HG02678 (cell line): ENCODE measurements at regions not wholly inside any gene's neighbourhood (a gene's known extent, or its start where the extent isn't known, plus 50 kb on each side); places are given as distances from the start of the nearest gene placed in this dataset.

Experiments
- ATAC-seq: cut with Tn5 transposase; IDR thresholded peaks from one replicate; pipeline ENCODE4 v1.9.1; 2021; ENCODE audit warnings: mild to moderate bottlenecking, moderate library complexity; ENCODE audit not compliant: unreplicated experiment

DNA sequence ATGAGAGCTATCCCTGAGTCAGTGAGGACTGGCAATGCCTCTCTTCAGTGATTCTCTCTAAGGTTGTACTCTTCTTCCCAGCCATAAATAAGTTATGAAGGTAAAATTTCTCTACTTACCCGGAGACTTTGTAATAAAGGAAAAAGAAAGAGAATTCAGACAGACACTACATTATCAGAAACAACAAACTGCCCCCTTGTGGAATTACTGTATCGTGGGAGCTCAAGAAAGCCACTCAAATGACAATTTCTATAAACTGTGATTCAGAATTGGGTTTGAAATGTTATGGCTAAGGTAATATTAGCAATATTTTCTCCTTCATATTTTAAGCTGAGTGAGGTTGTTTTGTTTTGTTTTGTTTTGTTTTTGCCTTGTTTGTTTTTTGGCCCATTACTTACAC is 155.8 kb upstream of the TANK start:
- ATAC-seq, result no peak

DNA sequence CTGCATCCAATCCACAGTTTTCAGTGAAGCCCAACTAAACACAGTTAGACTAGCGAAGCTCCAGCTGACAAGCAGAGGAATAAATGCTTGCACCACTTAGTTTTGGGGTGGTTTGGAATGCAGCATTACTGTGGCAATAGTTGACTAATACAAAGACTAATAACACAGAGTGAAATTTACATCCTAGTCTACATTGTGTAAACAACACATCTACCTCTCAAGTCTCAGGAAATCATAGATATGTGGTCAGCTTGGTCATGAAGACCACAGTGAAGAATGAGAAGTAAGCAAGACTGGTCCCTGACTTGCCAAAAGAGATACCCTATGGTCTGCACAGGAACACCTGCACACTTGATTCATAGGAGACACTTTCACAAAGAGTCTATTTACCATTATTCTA is 155.1 kb upstream of the TANK start:
- ATAC-seq, result no peak

GRCh38 chr2:161008311-161008710 is 151.9 kb upstream of the TANK start:
- ATAC-seq, result no peak

- ATAC-seq, result no peak
Observed at GRCh38 chr2:161010503-161011015, 149.7 kb upstream of the TANK start.

DNA sequence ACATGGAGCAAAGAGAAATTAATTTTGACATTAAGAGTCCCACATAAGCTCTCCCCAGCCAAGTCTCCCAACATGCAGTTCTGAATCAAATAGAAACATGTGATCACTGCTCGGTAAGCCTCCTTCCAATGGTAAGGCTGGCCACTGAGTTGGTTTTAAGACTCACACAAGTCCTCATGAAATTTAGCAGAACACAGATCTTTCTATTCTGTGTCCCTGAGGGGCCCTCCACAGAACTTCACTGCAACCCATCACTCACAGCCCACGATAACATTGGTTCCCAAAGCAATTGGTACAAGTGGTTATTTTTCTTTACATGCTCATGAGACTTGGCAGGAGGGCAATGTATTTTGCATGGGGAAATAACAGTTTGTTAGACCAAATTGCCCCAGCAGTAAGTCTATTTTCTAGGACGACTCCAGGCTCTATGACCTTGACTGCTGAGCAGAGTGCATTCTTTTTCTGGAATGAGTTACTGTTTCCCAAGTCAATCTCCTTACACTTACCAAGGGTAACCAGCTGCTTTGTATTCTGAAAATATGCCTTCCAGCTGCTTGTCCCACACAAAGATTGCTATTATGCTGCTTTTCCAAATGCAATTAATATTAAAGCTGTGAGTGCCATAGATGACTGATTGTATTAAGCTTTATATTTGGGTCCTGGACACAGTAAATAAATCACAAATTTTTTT is 142.3 kb upstream of the TANK start:
- ATAC-seq, result no peak

DNA sequence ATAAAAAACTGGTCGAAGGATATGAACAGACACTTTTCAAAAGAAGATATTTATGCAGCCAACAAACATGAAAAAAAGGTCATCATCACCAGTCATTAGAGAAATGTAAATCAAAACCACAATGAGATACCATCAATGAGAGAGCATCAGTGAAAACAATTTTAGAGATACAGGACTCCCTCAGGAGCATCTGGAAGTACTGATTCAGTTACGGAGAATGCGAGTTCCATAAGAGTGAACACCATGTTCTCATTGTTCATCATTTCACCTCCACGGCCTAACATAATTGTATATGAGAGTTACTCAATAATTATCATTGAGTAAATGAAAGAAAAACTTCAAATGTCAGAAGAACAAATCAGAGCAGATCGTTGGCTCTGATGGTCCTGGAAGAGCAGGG is 140.9 kb upstream of the TANK start:
- no peak for ATAC-seq

DNA sequence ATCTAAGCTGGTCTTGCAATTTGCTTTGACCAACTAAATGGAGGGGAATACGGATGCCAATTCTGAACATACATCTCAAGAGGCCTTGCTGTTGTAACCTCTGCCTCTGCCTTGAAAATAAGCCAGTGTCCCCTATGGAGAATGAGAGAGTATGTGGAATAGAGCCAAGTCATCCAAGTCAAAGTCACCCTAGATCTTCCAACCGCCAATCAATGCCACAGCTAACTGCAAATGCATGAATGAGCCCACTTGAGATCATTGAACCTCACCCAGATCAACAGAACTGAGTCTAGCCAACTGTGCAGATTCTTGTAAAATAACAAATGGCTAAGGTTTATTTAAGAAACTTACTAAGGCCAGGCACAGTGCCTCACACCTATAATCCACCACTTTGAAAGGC is 139.8 kb upstream of the TANK start:
- ATAC-seq, result no peak

- ATAC-seq, result no peak
Observed at GRCh38 chr2:161028581-161028980, 131.6 kb upstream of the TANK start.

DNA sequence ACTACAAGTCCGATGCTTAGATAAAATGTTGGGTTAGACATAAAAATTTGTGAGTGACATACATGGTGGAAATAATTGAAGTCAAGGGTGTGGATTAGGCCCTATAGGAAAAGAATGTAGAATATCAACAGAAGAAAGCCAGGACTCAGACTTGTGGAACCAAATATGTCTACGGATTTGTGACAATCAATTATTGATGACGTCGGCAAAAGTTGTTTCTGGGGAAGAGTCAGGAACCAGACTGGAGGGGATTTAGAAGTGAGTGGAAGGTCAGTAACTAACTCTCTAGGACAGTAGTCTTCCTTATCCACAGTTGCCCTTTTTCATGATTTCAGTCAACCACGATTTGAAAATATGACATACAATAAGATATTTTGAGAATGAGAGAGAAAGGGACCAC is 130.9 kb upstream of the TANK start:
- ATAC-seq, result no peak

- no peak for ATAC-seq
Observed at GRCh38 chr2:161030260-161031063, 129.8 kb upstream of the TANK start.

DNA sequence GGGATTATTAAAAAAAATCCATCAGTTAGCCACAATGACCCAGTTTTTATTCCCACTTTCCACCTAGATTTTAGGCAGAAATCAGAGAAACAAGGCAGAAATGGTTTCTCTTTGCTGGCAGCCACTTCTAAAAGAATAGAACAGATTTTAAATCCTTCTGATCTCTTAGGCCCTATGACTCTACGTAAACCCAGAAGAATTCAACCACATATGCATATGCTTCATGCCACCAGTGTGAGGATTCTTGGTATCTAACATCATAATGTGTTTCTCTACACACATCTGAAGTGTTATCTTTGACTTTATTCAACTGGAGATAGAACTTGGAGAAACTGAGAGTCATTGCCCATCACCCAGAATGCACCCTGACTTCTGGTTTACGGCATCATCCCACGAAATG is 128.7 kb upstream of the TANK start:
- no peak for ATAC-seq

DNA sequence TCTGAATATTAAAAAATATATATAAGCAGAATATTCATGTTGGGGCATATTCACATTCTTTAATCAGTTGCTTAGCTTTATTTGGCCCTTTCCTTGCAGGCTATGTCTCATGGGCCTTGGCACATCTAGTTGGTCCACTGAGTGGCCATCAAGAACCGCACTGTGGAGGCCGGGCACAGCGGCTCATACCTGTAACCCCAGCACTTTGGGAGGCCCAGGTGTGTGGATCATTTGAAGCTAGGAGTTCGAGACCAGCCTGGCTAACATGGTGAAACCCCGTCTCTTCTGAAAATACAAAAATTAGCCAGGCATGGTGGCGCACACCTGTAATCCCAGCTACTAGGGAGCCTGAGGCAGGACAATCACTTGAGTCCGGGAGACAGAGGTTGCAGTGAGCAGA is 127.6 kb upstream of the TANK start:
- ATAC-seq, result no peak

GRCh38 chr2:161033059-161033660 is 127.1 kb upstream of the TANK start:
- ATAC-seq, result no peak

DNA sequence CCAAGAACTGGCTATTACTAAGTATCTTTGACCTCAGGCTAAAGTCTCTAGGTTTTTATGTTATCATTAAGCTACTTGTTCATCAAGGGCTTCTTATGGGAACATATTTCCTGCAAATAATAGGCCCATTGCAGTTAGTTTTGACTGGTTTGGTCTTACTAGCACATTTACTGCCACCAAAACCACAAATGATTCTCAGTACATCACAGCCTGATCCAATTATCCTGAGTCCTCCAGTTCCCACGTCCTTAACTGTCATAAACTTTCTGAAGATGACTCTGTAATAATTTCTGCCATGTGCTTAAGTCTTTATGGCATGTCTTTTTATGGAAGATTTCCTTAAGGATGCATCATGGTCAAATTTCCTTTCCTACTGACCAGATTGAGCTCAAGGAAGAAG is 123.3 kb upstream of the TANK start:
- ATAC-seq, result no peak

GRCh38 chr2:161039071-161039470 is 121.2 kb upstream of the TANK start:
- ATAC-seq, result no peak

- no peak for ATAC-seq
Observed at GRCh38 chr2:161041356-161041755, 118.9 kb upstream of the TANK start.

DNA sequence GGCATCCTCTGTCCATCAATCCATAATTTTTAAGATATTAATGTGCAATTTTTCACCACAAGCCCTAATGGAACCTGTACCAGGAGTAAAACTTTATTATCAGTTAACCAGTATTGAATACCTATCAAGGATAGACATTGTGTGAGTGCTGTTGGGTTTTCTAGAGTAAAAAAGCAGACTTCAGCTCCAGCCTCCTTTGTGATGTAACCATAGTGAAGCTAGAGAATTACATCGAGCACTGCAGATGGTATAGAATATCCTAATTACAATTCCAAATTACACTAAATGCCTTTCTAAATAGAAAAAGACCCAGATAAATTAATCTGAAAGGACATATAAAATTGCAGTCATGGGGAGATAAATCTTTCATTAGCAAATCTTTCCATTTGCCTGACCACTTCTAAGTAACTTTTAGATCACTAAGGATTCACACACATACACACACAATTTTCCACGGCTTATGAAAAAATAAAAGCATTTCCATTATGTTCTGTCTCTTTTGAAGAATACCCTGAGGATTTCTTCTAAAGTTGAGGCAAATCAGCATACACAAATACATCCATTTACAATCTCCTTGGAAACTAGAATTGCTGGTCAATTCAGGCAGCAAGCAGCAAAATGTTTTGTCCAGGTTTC is 117.1 kb upstream of the TANK start:
- ATAC-seq, result no peak

- no peak for ATAC-seq
Observed at GRCh38 chr2:161044095-161044865, 115.9 kb upstream of the TANK start.

DNA sequence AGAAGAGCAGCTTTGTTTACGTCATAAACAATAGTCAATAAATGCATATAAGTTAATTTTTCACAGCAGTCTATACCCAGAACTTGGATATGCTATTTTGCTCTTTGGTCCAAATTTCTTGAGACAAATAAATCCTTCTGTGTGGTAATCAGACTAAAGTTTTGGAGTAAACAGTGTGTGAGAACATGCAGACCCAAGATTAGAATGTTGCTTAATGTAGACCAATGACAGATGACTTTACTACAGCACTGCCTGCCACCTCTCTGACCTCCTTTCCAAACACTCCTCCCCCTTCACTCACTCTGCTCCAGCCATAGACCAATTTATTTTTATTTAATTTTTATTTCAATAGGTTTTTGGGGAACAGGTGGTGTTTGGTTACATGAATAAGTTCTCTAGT is 115.3 kb upstream of the TANK start:
- no peak for ATAC-seq

DNA sequence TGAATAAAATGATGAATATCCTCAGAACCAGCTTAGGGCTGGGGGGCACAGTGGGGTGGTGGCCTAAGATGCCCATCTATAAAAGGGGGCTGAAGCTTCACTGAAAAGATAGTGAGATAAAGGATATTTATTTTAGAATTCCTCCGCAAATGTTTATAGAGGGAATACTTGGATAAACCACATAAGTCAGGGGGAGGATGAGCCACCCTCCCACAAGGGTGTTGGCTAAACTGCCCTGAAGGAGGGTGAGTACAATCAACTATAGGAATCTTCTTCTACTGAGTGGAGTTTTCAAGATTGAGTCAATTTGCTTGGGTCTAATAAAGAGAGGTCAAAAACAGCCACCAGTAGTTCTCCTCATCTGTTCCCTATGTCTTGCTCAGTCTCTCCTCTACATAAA is 114.5 kb upstream of the TANK start:
- ATAC-seq, result no peak

GRCh38 chr2:161046876-161047275 is 113.4 kb upstream of the TANK start:
- ATAC-seq, result no peak
